Endodermal cell (in vitro differentiated cells): ENCODE measurements at regions not wholly inside any gene's neighbourhood (a gene's known extent, or its start where the extent isn't known, plus 50 kb on each side); places are given as distances from the start of the nearest gene placed in this dataset.

Experiments
- DNase-seq: peaks from one replicate; pipeline ENCODE4 v3.0.0-alpha.2; 2017
- H3K27ac ChIP-seq: 2 replicates; pipeline ENCODE4 v1.5.1; 2013; ENCODE audit warnings: mild to moderate bottlenecking, low read depth, low read length, moderate library complexity
- H3K27me3 ChIP-seq: 2 replicates; pipeline ENCODE4 v1.6.1; 2013; ENCODE audit warnings: mild to moderate bottlenecking, low read length, moderate library complexity; ENCODE audit not compliant: insufficient read depth, control insufficient read depth, poor library complexity, severe bottlenecking
- H3K36me3 ChIP-seq: 2 replicates; pipeline ENCODE4 v1.7.0; 2013; ENCODE audit warnings: mild to moderate bottlenecking, low read length, moderate library complexity; ENCODE audit not compliant: control insufficient read depth, insufficient read depth
- H3K4me1 ChIP-seq: one replicate; pipeline ENCODE4 v1.7.0; 2013; ENCODE audit warnings: low read length; ENCODE audit not compliant: control insufficient read depth, insufficient read depth
- H3K4me3 ChIP-seq: 2 replicates; pipeline ENCODE4 v1.5.1; 2013; ENCODE audit warnings: mild to moderate bottlenecking, low read length, moderate library complexity
- H3K9ac ChIP-seq: 2 replicates; pipeline ENCODE4 v1.6.1; 2013; ENCODE audit warnings: mild to moderate bottlenecking, low read length, moderate library complexity; ENCODE audit not compliant: poor library complexity, severe bottlenecking; ENCODE audit errors: extremely low read depth
- H3K9me3 ChIP-seq: 2 replicates; pipeline ENCODE4 v1.6.1; 2013; ENCODE audit warnings: mild to moderate bottlenecking, low read length, moderate library complexity; ENCODE audit not compliant: control insufficient read depth
- H3K27ac Mint-ChIP-seq: 2 replicates; pipeline ENCODE4 v1.8.0; 2020; ENCODE audit warnings: mixed read lengths
- H3K27me3 Mint-ChIP-seq: 2 replicates; pipeline ENCODE4 v1.8.0; 2021; ENCODE audit warnings: mild to moderate bottlenecking, mixed read lengths; ENCODE audit not compliant: insufficient read depth
- H3K36me3 Mint-ChIP-seq: 2 replicates; pipeline ENCODE4 v1.8.0; 2020; ENCODE audit warnings: low read depth, mixed read lengths
- H3K4me1 Mint-ChIP-seq: 2 replicates; pipeline ENCODE4 v1.8.0; 2020; ENCODE audit warnings: mixed read lengths
- H3K4me3 Mint-ChIP-seq: 2 replicates; pipeline ENCODE4 v1.8.0; 2020; ENCODE audit warnings: mild to moderate bottlenecking, moderate library complexity, mixed read lengths
- H3K9me3 Mint-ChIP-seq: 2 replicates; pipeline ENCODE4 v1.8.0; 2020; ENCODE audit warnings: mild to moderate bottlenecking, mixed read lengths
- WGBS, 2 experiments: methylation state at CpG; one replicate each; pipeline versions ENCODE4 v1.1.5 to v1.1.7; 2013; ENCODE audit warnings: missing lambda C conversion rate in 2 of 2, mixed read lengths in 1 of 2; ENCODE audit not compliant: insufficient coverage in 1 of 2, insufficient read length in 1 of 2; 5-methylcytosine and 5-hydroxymethylcytosine counted together
- TF ChIP-seq, protein P1 (sequence below): fragments of 200-600 bp; sonication (generic); conservative IDR thresholded peaks from 2 replicates; pipeline ENCODE4 v1.5.0; 2021; ENCODE audit warnings: antibody characterized with exemption, mild to moderate bottlenecking

DNA sequence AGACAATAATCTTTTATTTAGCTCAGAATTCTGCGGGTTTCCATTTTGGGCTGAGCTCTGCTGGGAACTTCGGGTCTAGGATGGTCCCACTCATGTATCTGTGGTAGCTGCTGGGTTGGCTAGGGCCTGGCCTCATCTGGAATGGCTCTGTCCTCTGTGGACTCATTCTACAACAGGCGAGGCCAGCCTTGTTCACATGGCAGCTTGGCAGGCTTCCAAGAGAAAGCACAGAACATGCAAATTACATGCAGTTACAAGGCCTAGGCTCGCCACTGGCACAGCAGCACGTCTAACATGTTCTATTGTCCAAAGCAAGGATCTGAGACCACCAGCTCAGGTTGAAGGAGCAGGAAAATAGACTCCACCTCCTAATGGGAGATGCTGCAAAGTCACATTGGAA is 431.4 kb downstream of the PDCD6IP start:
- Histone ChIP-seq H3K4me1 (no peaks in the 10 kb centered on the region), H3K36me3 (no peaks in the 10 kb centered on the region), H3K9me3 (no peaks in the 10 kb centered on the region), H3K9ac (no peak overlapping the region), H3K4me3 (no peak overlapping the region), H3K27me3 (no peaks in the 10 kb centered on the region), H3K27ac (no peak overlapping the region)
- Mint-ChIP-seq H3K36me3 (no peaks in the 10 kb centered on the region), H3K9me3 (no peaks in the 10 kb centered on the region), H3K4me3 (no peak overlapping the region), H3K27ac (no peak overlapping the region), H3K4me1 (no peaks in the 10 kb centered on the region), H3K27me3 (no peaks in the 10 kb centered on the region)
- no peak for DNase-seq
- TF ChIP-seq, protein P1, sequence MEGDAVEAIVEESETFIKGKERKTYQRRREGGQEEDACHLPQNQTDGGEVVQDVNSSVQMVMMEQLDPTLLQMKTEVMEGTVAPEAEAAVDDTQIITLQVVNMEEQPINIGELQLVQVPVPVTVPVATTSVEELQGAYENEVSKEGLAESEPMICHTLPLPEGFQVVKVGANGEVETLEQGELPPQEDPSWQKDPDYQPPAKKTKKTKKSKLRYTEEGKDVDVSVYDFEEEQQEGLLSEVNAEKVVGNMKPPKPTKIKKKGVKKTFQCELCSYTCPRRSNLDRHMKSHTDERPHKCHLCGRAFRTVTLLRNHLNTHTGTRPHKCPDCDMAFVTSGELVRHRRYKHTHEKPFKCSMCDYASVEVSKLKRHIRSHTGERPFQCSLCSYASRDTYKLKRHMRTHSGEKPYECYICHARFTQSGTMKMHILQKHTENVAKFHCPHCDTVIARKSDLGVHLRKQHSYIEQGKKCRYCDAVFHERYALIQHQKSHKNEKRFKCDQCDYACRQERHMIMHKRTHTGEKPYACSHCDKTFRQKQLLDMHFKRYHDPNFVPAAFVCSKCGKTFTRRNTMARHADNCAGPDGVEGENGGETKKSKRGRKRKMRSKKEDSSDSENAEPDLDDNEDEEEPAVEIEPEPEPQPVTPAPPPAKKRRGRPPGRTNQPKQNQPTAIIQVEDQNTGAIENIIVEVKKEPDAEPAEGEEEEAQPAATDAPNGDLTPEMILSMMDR: no peak
- 94 to 100% methylated on average over 3 to 5 of the region's 5 CpGs for WGBS, 2 experiments

DNA sequence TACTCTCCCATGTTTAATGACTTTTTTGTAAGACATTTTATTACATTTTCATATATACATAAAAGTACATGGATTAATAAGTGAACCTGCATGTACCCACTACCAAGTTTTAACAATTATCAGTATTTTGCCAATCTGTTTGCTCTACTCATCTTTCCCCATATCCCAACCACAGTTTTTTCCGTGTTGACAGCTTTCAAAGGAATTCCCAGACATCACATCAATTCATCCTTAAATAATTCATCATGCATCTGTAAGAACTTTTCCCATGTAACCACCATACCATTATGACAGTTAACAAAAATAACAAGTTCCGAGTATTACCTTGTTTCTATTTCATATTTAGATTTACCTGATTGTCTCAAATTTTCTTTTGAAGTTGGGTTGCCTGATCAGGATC is 436.7 kb downstream of the PDCD6IP start:
- TF ChIP-seq, protein P1: no peak
- Histone ChIP-seq H3K9me3 (no peaks in the 10 kb centered on the region), H3K36me3 (no peaks in the 10 kb centered on the region), H3K4me3 (no peak overlapping the region), H3K4me1 (no peaks in the 10 kb centered on the region), H3K27ac (no peak overlapping the region), H3K27me3 (no peaks in the 10 kb centered on the region), H3K9ac (no peak overlapping the region)
- H3K27ac Mint-ChIP-seq: no peak overlapping the region
- no peaks in the 10 kb centered on the region for H3K27me3 Mint-ChIP-seq
- H3K4me1 Mint-ChIP-seq: no peaks in the 10 kb centered on the region
- no peak overlapping the region for H3K4me3 Mint-ChIP-seq
- DNase-seq: no peak
- 87 to 100% methylated on average over 1 to 2 of the region's 2 CpGs for WGBS, 2 experiments
- H3K9me3 Mint-ChIP-seq: no peaks in the 10 kb centered on the region
- no peaks in the 10 kb centered on the region for H3K36me3 Mint-ChIP-seq

- Histone ChIP-seq H3K36me3 (no peaks in the 10 kb centered on the region), H3K27me3 (no peaks in the 10 kb centered on the region), H3K9me3 (no peaks in the 10 kb centered on the region), H3K27ac (no peak overlapping the region), H3K4me3 (no peak overlapping the region), H3K9ac (no peak overlapping the region), H3K4me1 (no peaks in the 10 kb centered on the region)
- no peak for DNase-seq
- peaks cover 12% of the 10 kb centered on the region for H3K4me1 Mint-ChIP-seq
- no peaks in the 10 kb centered on the region for H3K27me3 Mint-ChIP-seq
- TF ChIP-seq, protein P1: no peak
- no peaks in the 10 kb centered on the region for H3K9me3 Mint-ChIP-seq
- no peaks in the 10 kb centered on the region for H3K36me3 Mint-ChIP-seq
- no peak overlapping the region for H3K27ac Mint-ChIP-seq
- H3K4me3 Mint-ChIP-seq: no peak overlapping the region
- 40 to 60% methylated on average over 1 of the region's 1 CpG for WGBS, 2 experiments
Observed at GRCh38 chr3:34237946-34238345, 439.5 kb downstream of the PDCD6IP start.
